ENCODE measurements at regions not wholly inside any gene's neighbourhood (a gene's known extent, or its start where the extent isn't known, plus 50 kb on each side); places are given as distances from the start of the nearest gene placed in this dataset.

DNA sequence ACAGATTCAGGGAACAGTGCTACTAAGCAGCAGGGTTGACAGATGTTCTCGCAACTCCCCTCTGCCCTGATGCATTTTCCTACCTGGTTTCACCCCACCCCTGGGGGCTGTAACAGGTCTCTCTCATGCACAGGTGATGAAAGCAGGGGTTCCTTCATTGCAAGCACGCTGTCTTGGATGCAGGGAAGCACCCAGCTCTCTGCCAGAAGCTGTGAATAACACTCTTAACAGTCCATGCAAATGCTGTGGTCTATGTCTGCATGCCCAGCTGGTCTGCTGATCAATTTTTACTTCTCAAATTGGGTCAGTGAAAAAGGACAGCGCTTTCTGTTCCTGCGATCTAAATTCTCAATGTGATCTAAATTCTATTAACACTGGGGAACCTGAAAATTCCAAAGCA lies 246.3 kb upstream of the TSHZ3 start:
- TF ChIP-seq POLR2A (IDR thresholded peaks at IDR 0.05) (no peak), POLR2AphosphoS5 (IDR thresholded peaks at IDR 0.05) (no peak), CTCF (IDR thresholded peaks at IDR 0.05) (no peak)
- Histone ChIP-seq H3K36me3 (no peaks in the 10 kb centered on the region), H3K27me3 (no peaks in the 10 kb centered on the region), H3K9me3 (no peaks in the 10 kb centered on the region), H3K4me1 (no peaks in the 10 kb centered on the region), H3K27ac (no peak overlapping the region), H3K4me3 (no peak overlapping the region)
- 80 to 87% methylated on average over 4 of the region's 4 CpGs for WGBS, 2 donors
- ATAC-seq (ENCODE audit: low FRiP score in 2 of 2) (no peak), DNase-seq (no peak)

GRCh38 chr19:31596751-31597150 lies 247.5 kb upstream of the TSHZ3 start:
- ATAC-seq (ENCODE audit: low FRiP score in 2 of 2) = no peak
- no peak overlapping the region for H3K27ac ChIP-seq
- WGBS, 2 donors = 76 to 93% methylated on average over 7 to 8 of the region's 8 CpGs

DNA sequence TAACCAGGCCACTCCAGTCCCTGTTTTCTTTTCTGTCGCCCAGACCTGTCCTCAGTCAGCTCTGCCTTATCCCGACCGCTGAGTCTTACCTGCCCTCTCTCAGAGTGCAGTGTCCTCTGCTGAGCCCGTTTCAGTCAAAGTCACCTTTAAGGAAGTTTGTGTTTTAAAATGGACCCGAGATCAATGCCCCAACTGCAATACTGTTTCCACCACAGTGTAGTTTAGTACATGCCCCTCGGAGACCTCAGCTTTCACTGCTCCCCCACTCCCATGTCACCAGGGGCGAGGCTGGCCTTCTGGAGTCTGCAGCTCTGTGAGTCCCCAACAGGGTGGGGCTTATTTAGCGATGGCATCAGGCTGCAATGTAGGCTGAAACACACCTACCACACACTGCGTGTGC lies 248.4 kb upstream of the TSHZ3 start:
- ATAC-seq (ENCODE audit: low FRiP score in 2 of 2) = no peak
- Histone ChIP-seq H3K4me3 (no peak overlapping the region), H3K9me3 (no peaks in the 10 kb centered on the region), H3K27ac (no peak overlapping the region), H3K36me3 (no peaks in the 10 kb centered on the region), H3K27me3 (no peaks in the 10 kb centered on the region), H3K4me1 (no peaks in the 10 kb centered on the region)
- TF ChIP-seq POLR2A (IDR thresholded peaks at IDR 0.05) = no peak
- no peak for TF ChIP-seq CTCF (IDR thresholded peaks at IDR 0.05)
- TF ChIP-seq POLR2AphosphoS5 (IDR thresholded peaks at IDR 0.05) = no peak
- no peak for TF ChIP-seq EP300 (IDR thresholded peaks at IDR 0.05)
- 80 to 84% methylated on average over 9 of the region's 9 CpGs for WGBS, 2 donors
- no peak for DNase-seq

More at GRCh38 chr19:31596751-31597150, 247.5 kb upstream of the TSHZ3 start:
- no peaks in the 10 kb centered on the region for H3K36me3 ChIP-seq
- no peak overlapping the region for H3K4me3 ChIP-seq
- H3K4me1 ChIP-seq = no peaks in the 10 kb centered on the region
- TF ChIP-seq CTCF (IDR thresholded peaks at IDR 0.05) (no peak), EP300 (IDR thresholded peaks at IDR 0.05) (no peak), POLR2AphosphoS5 (IDR thresholded peaks at IDR 0.05) (no peak), POLR2A (IDR thresholded peaks at IDR 0.05) (no peak)
- H3K9me3 ChIP-seq = no peaks in the 10 kb centered on the region
- DNase-seq = no peak
- H3K27me3 ChIP-seq = no peaks in the 10 kb centered on the region

DNA sequence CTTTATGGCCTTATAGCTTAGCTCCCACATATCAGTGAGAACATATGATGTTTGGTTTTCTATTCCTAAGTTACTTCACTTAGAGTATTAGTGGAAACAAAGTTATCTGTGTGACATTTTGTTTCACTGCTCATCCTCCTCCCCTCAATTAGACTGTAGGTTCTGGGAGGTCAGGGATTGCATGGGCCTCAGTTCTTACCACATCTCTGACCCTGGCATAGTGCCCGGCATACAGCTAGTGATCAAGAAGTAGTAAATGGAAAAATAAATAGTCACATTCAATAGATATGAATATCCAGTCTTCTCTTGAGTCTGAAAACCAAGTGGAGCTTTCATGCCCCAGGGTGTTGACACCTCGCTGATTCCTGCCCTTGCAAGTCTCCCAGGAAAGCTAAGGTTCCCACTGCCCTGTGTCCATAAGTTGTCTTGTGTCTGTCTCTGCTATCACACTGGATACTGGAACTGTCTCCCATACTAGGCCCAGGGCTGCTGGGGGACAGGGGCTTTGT lies 249.5 kb upstream of the TSHZ3 start:
- H3K27me3 ChIP-seq = no peaks in the 10 kb centered on the region
- no peak for TF ChIP-seq EP300 (IDR thresholded peaks at IDR 0.05)
- no peak for TF ChIP-seq CTCF (IDR thresholded peaks at IDR 0.05)
- TF ChIP-seq POLR2AphosphoS5 (IDR thresholded peaks at IDR 0.05) = no peak
- TF ChIP-seq POLR2A (IDR thresholded peaks at IDR 0.05) = no peak
- no peaks in the 10 kb centered on the region for H3K36me3 ChIP-seq
- no peaks in the 10 kb centered on the region for H3K4me1 ChIP-seq
- ATAC-seq (ENCODE audit: low FRiP score in 2 of 2) (no peak), DNase-seq (no peak)
- H3K4me3 ChIP-seq = no peak overlapping the region
- H3K27ac ChIP-seq = no peak overlapping the region
- 75 to 82% methylated on average over 2 of the region's 2 CpGs for WGBS, 2 donors
- H3K9me3 ChIP-seq = no peaks in the 10 kb centered on the region

DNA sequence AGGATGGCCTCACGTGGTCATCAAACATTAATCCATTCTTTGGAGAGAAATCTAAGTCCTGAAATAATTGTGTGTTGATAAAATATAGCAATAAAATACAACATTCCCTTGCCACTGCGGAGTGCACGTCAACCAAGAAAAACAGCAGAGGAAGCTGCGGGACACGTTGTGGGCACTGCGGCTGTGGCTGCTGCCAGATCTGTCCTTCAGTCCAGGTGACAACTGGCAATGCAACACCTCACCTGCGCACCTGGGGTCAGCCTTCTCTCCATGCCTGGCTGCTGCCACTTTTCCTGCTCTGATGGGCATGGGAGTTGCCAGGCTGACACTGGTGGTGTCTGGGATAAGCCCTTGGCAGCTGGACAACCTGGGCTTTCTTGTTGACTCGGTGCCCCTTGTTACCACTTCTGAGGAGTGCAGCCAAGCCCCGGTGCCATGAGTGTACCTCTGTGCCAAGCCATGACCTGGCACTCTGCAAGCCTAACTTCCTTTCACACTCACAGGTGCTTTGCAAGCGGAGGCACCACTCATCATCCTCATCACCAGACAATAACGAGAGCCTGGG lies 251.6 kb upstream of the TSHZ3 start:
- TF ChIP-seq EP300 (IDR thresholded peaks at IDR 0.05) (no peak), CTCF (IDR thresholded peaks at IDR 0.05) (no peak), POLR2AphosphoS5 (IDR thresholded peaks at IDR 0.05) (no peak), POLR2A (IDR thresholded peaks at IDR 0.05) (no peak)
- H3K9me3 ChIP-seq = no peaks in the 10 kb centered on the region
- DNase-seq = no peak
- no peak overlapping the region for H3K4me3 ChIP-seq
- 87 to 89% methylated on average over 7 to 11 of the region's 11 CpGs for WGBS, 2 donors
- no peaks in the 10 kb centered on the region for H3K36me3 ChIP-seq
- no peak overlapping the region for H3K27ac ChIP-seq
- H3K4me1 ChIP-seq = no peaks in the 10 kb centered on the region
- ATAC-seq (ENCODE audit: low FRiP score in 2 of 2) = no peak
- no peaks in the 10 kb centered on the region for H3K27me3 ChIP-seq

All from upper lobe of left lung (tissue), 6 donors.